HEK293T (cell line): ENCODE measurements at regions not wholly inside any gene's neighbourhood (a gene's known extent, or its start where the extent isn't known, plus 50 kb on each side); places are given as distances from the start of the nearest gene placed in this dataset.

Experiments used
- FOXK2 ChIP-seq: fragments of 450-650 bp; IDR thresholded peaks from 2 replicates; pipeline ENCODE4 v1.6.1; 2016; ENCODE audit warnings: mild to moderate bottlenecking
- FOXM1 ChIP-seq: fragments of 450-650 bp; IDR thresholded peaks from 2 replicates; pipeline ENCODE4 v1.6.1; 2017; ENCODE audit warnings: mild to moderate bottlenecking, borderline replicate concordance
- LEF1 ChIP-seq: fragments of 450-650 bp; IDR thresholded peaks from 2 replicates; pipeline ENCODE4 v1.6.1; 2017; ENCODE audit warnings: mild to moderate bottlenecking, borderline replicate concordance
- NFRKB ChIP-seq: fragments of 450-650 bp; IDR thresholded peaks from 2 replicates; pipeline ENCODE4 v1.6.1; 2016; ENCODE audit warnings: mild to moderate bottlenecking, moderate library complexity
- SP1 ChIP-seq: fragments of 450-650 bp; IDR thresholded peaks from 2 replicates; pipeline ENCODE4 v1.6.1; 2017
- SUZ12 ChIP-seq: fragments of 450-650 bp; IDR thresholded peaks from 2 replicates; pipeline ENCODE4 v1.6.1; 2016; ENCODE audit warnings: mild to moderate bottlenecking
- TARDBP ChIP-seq: fragments of 450-650 bp; IDR thresholded peaks from 2 replicates; pipeline ENCODE4 v1.6.1; 2016

DNA sequence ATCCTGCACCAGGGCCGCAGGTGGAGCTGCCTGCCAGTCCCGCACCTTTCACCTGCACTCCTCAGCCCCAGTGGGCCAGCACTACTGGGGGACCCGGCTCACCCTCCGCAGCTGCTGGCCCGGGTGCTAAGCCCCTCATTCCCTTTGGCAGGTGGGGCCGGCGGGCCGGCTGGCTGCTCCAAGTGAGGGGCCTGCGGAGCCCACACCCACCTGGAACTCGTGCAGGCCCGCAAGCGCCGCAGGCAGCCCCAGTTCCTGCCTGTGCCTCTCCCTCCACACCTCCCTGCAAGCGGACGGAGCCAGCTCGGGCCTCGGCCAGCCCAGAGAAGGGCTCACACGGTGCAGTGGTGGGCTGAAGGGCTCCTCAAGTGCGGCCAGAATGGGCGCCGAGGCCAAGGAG, 199.0 kb upstream of the HS3ST5 start:
- TF ChIP-seq TARDBP (no peak), SP1 (no peak), FOXM1 (no peak), SUZ12 (no peak), FOXK2 (no peak), LEF1 (no peak), NFRKB (no peak)
